ENCODE measurements at regions not wholly inside any gene's neighbourhood (a gene's known extent, or its start where the extent isn't known, plus 50 kb on each side); places are given as distances from the start of the nearest gene placed in this dataset.

- TF ChIP-seq POLR2A (IDR thresholded peaks at IDR 0.05; ENCODE audit: low read depth, low read length) = no peak
- TF ChIP-seq POLR2AphosphoS5 (IDR thresholded peaks at IDR 0.05; ENCODE audit: low read depth, low read length) = no peak
- TF ChIP-seq TAF1 (IDR thresholded peaks at IDR 0.05; ENCODE audit: low read depth, low read length) = no peak
- no peak for TF ChIP-seq POU2F2 (IDR thresholded peaks at IDR 0.05; ENCODE audit: low read depth, low read length)
- TF ChIP-seq PAX5 (IDR thresholded peaks at IDR 0.05; ENCODE audit: insufficient read depth, low read length, severe bottlenecking) = no peak
Observed at GRCh38 chr5:115751176-115751575, 65.3 kb downstream of the CDO1 start.
